GM12878 (cell line): ENCODE measurements at regions not wholly inside any gene's neighbourhood (a gene's known extent, or its start where the extent isn't known, plus 50 kb on each side); places are given as distances from the start of the nearest gene placed in this dataset.

Experiments
- CEBPB ChIP-seq, 2 experiments: fragments of 150-350 bp in 1 of 2; IDR thresholded peaks; 2 replicates each; pipeline ENCODE4 v1.6.1; 2012 to 2014; ENCODE audit warnings: low read depth in 2 of 2, low read length in 2 of 2, borderline replicate concordance in 1 of 2, inconsistent platforms in 1 of 2
- EP300 ChIP-seq, 2 experiments: fragments of 150-350 bp in 1 of 2; IDR thresholded peaks; 2 replicates each; pipeline ENCODE4 v1.6.1; 2011 to 2012; ENCODE audit warnings: low read depth in 2 of 2, low read length in 2 of 2, borderline replicate concordance in 1 of 2, improper control_type of control experiment in 1 of 2, inconsistent platforms in 1 of 2; ENCODE audit not compliant: control insufficient read depth in 1 of 2
- ETV6 ChIP-seq, 2 experiments: fragments of 450-650 bp in 1 of 2; IDR thresholded peaks in 1 of 2; conservative IDR thresholded peaks in 1 of 2; 2 replicates each; pipeline ENCODE4 v1.6.1; 2014; ENCODE audit warnings: antibody characterized with exemption in 1 of 2, borderline replicate concordance in 1 of 2, low read depth in 1 of 2, mild to moderate bottlenecking in 1 of 2, moderate library complexity in 1 of 2
- NBN ChIP-seq: fragments of 450-650 bp; IDR thresholded peaks from 2 replicates; pipeline ENCODE4 v1.6.1; 2016
- POLR2A ChIP-seq: IDR thresholded peaks from 2 replicates; pipeline ENCODE4 v1.6.1; 2011; ENCODE audit warnings: low read depth, mild to moderate bottlenecking, low read length

DNA sequence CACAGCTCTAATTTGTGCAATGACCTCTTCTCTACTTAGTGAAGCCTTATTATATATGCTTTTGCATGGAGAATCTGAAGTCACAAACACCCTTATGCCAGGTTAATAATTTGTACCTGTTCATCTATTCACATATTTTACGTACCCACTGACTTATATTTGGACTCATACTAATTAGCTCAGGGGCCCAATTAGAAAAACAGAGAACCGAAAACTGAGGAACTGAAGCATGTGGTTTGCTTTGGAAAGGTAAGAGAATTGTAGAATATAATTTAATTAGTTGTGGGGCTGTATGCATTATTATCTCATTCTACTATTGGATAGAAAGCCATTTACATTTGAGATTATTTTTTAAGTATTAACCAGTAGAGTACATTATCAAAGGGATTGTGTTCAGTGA lies 805.9 kb upstream of the CITED2 start:
- TF ChIP-seq EP300 (IDR thresholded peaks at IDR 0.05; ENCODE audit: borderline replicate concordance in 1 of 2, control insufficient read depth in 1 of 2, low read depth in 2 of 2, low read length in 2 of 2) (no peak), POLR2A (no peak), NBN (no peak), ETV6 (conservative IDR thresholded peaks at IDR 0.05 in 1 of 2, IDR thresholded peaks at IDR 0.05 in 1 of 2; ENCODE audit: borderline replicate concordance in 1 of 2, low read depth in 1 of 2) (no peak), CEBPB (IDR thresholded peaks at IDR 0.05; ENCODE audit: borderline replicate concordance in 1 of 2, low read depth in 2 of 2, low read length in 2 of 2) (no peak)
